ENCODE measurements at regions not wholly inside any gene's neighbourhood (a gene's known extent, or its start where the extent isn't known, plus 50 kb on each side); places are given as distances from the start of the nearest gene placed in this dataset.

DNA sequence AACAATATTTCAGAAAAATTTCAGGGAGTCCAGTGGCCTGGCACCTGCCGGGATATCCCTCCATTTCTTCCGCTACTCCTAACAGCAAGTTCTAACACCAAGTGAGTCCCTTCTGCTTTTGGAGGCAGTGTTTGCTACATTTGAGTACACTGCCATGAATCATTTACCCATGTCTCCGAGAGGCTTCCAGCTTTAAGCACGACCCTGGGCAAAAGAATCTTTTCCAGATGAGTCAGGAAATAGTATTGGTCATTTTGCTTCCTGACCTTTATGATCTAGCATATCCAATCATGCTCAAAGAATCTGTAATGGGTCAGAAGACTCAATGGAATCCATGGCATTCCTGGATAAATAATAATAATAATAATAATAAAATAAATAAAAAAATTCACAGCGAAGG lies 60.7 kb upstream of the FMN2 start:
- no peak for DNase-seq (ENCODE audit: low read depth in 3 of 3)

DNA sequence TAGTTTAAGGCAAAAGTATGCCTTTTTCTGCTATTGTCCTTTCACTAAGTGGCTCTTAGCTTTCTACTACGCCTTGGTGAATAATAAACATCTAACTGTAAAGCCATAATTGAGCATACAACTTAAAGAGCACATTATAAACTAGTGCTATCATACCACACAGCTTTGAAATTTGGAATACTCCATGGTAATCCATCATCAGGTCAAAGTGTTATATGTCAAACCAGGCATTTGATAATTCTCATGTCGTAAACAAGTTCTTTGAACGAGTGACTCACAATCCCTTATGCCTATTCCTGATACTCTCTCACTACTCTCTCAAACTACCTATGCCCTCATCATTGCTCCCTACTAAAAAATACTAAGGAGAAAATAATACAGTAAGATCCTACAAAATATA lies 60.3 kb upstream of the FMN2 start:
- no peak for DNase-seq (ENCODE audit: low read depth in 3 of 3)

DNA sequence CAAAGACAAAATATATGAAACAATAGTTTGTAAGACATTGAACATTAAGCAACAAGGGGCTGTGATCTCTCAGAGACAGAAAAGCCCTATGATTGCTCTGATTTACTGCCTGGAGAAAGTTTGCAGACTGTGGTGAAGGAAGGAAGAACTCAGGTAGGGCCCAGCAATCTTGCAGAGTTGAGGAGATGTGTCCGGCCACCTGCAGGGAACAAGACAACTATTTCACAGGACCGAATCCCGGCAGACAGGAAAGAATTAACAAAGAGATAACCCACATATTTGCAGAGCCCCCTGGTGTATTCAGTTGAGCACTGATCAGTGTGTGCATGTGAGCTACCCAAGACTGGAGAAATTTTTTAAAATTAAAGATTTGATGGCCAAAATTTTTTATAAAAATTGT lies 58.3 kb upstream of the FMN2 start:
- no peak for DNase-seq (ENCODE audit: low read depth in 3 of 3)

DNA sequence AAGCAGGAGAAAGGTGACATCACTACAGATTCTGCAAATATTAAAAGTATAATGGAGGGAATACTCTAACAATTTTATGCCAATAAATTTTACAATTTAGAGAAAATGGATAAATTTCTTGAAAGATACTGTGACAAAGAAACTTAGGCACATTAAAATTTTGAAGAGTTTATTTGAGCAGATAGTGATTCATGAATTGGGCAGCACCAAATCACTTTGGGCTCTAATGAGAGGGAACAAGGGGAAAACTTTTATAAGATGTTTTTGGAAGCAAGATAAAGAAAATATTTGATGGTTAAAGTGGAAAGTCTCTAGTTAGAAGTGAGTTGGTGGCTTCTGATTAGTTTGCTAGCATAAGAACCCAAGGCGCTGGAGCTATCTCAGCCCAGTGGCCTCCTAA lies 55.2 kb upstream of the FMN2 start:
- DNase-seq (ENCODE audit: low read depth in 3 of 3), result no peak

Measured in stimulated activated CD4-positive, alpha-beta T cell treated with anti-CD3 and anti-CD28 coated beads, TNF-alpha, amount 100 ng/mL, for 48 hours (primary cell).